HG02852 (cell line): ENCODE measurements at regions not wholly inside any gene's neighbourhood (a gene's known extent, or its start where the extent isn't known, plus 50 kb on each side); places are given as distances from the start of the nearest gene placed in this dataset.

ENCODE experiments used
- ATAC-seq: cut with Tn5 transposase; IDR thresholded peaks from one replicate; pipeline ENCODE4 v1.9.1; 2021; ENCODE audit warnings: mild to moderate bottlenecking, moderate library complexity; ENCODE audit not compliant: unreplicated experiment

DNA sequence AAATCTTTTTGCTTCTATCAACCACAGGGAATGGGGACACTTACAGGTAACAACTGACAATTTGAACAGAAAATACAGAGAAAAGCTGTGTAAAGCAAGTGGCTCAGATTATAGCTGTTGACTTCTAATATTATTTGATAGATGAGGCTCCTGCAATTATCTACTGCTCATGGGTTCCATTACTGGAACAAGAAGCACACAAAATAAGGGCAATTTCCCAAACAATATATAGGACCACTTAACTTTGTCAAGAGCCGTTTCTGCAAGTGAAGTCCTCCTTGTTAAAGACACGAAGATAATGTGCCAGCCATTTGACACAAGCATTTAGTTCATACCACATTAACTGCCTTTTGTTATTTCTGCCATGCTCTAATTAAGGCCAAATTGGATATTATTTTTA is 315.5 kb upstream of the ARID1B start:
- no peak for ATAC-seq

DNA sequence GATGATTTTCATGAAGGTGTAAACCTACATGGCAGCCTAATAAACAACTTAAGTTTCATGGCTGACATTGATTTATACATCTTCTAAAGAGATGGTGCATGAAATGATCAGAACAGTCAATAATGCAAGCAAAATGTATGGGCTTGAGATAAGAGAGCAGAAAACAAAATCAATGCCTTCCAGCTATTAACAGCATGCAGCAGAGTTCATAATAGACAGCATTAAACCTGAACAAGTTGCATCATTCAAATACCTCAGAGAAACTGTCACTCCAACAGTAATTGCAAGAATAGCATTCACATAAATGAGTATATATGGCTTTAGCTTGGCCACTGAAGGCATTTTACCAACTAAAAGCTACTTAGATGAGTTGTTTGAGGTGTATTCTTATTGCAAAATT is 319.6 kb upstream of the ARID1B start:
- ATAC-seq: no peak

DNA sequence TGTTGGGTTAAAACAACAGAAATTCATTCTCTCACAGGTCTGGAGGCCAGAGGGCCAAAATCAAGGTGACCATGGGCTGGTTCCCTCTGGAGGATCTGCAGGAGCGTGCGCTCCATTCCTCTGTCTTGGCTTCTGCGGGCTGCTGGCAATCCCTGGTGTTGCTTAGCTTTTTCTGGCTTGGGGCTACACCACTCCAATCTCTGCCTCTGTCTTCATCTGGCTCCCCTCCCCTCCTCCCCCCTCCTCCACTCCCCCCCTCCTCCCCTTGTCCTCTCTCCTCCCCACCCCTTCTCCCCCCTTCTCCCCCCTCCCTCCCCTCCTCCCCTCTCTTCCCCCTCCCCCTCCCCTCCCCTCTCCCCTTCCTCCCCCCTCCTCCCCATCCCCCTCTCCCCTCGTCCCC is 321.3 kb upstream of the ARID1B start:
- ATAC-seq: no peak

DNA sequence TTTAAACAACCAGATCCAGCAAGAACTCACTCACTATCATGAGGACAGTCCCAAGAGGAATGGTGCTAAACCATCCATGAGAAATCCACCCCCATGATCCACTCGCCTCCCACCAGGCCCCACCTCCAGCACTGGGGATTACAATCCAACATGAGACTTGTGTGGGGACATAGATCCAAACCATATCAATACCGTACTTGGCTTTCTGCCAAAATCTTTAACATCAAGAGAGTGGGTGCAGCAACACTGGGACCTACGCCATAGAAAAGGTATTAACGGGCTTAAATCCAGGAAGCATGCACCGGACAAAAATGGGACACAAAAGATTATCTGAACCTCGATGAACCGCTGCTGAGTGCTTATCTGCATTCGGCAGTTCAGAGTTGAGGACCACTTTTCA is 322.3 kb upstream of the ARID1B start:
- no peak for ATAC-seq

DNA sequence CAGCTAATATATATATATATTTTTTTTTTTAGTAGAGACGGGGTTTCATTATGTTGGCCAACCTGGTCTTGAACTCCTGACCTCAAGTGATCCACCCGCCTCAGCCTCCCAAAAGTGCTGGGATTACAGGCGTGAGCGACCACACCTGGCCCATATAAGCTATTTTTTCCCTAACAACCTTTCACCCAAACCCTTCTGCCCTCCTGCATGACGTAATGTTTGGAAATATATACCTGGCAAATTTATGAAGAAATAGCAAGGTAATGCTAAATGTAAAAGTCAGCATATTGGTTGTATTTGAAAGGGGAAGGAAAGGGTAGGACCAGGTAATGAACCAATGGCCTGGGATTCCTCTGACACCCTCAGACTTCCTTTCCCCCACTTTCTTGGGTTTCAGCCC is 325.5 kb upstream of the ARID1B start:
- no peak for ATAC-seq

DNA sequence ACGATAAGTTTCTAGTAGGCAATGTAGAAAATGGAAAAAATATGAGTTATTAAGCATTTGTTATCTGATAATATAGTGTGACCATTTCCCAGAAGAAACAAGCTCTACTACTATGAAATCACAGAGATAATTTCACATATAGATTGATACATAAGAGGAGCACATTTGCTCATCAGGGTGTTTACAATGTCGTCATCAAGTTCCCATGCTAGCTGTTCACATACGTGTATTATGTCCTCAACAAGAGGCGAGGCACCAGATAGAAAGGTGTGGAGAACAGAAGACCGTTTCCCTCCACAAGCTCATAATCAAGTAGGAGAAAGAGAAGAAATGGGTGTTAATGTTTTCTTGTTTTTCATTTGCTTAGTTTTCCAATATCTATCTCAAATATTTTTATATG is 326.1 kb upstream of the ARID1B start:
- ATAC-seq: no peak

DNA sequence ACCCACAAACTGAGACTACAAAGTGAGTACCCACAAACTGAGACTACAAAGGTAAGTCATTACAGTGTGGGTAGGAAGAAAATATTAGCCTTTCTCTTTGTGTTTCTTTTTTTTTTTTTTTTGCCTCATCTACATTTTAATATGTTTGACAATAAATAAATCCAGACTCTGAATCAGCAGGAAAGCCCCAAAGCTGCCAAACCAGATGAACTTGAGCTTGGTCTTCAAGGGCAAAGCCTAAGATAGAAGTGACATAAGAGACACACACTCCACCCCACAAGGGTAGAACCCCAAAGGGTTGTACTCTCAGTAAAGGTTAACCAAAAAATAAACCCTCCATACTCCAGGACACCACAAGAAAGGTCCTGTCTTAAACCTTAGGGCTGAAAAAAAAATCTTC is 326.8 kb upstream of the ARID1B start:
- ATAC-seq: no peak

DNA sequence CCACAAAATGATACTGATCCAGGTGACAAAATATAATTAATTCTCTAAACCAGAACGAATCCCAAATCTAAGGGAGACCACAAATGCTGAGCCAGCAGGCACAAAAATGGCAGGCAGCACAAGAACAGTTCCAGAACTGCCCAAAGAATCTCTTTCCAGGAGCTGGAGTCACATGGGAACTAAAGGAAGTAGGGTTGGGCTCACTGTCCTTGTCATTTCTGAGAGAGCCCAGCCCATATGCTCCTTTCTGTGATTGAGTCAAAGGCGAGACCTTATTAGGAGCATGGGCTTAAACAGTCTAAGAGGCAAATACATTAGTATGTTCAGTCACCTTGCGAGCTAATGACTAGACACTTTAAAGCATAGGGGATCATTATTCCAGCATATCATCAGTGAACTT is 327.6 kb upstream of the ARID1B start:
- no peak for ATAC-seq

DNA sequence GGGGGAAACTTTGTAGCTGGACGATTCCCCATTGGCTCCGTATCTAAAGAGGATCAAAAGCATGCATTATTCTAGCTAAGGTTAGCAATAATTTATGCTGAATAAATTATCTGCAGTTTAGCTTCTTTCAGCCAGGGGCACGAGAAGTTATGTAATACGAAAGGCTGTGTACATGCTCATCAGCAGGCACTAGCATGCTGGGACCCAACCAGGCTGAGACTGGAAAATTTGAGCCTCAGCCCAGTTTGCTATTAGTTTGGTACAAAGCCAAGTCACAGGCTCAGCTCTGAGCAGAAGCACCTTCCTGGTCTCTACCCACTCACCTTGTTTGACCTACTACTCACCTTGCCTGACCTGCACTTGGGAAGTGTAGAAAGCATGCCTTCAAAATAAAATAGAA is 328.1 kb upstream of the ARID1B start:
- ATAC-seq: no peak

DNA sequence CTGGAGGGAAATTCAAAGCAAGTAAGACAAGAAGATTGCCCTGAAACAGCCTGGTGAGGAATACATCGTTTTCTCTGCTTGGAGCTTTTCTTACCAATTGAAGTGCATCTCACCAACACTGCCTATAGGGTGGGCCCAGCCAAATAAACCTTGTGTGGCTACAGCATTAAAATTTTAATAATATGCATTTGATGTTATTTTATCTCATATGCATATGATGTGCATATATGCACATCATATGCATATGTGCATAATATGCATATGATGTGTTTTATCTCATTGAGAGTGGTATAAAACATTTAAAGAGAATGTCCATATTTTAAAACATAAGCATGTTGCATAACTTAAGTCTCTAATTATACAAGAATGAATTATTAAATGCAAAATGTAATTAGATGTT is 328.6 kb upstream of the ARID1B start:
- ATAC-seq: no peak

DNA sequence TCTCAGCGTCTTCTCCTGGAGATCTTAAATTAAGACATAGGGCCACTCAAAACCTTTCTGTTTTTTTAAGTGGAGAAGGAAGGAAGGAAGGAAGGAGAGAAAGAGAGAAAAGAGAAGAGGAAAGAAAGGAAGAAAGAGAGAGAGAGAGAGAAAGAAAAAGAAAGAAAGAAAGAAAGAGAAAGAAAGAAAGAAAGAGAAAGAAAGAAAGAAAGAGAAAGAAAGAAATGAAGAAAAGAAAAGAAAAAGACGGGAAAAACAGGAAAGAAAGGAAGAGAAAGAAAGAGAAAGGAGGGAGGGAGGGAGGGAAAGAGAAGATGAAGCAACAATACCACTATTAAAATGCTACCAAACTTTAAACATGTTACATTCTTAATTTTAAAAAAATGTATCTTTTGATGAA is 336.5 kb upstream of the ARID1B start:
- ATAC-seq: no peak

DNA sequence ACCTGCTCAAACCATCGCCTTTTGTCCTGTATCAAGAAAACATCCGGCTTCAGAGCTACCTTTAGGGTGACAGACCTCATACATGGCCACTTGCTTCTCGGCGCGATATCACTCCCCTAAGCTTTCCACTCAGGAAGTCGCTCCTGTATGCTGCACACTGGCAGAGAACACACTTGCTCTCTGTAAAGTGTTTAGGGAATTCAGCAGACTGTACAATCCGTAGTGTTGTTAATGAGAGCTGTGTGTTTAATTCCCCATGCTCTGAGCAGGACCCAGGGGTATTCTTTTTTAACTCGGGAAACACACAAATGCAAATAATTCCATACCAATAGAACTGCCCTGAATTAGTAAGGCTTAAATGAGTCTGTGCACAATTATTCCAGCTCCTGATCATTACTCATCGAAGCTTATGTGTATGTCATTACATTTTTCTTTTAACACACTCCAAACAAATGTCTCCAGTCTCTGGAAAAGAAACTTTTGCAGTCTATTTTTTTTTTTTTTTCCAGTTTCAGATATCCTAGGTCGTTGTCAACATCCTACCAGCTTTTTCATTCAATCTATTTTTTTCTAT is 338.7 kb upstream of the ARID1B start:
- ATAC-seq: no peak

DNA sequence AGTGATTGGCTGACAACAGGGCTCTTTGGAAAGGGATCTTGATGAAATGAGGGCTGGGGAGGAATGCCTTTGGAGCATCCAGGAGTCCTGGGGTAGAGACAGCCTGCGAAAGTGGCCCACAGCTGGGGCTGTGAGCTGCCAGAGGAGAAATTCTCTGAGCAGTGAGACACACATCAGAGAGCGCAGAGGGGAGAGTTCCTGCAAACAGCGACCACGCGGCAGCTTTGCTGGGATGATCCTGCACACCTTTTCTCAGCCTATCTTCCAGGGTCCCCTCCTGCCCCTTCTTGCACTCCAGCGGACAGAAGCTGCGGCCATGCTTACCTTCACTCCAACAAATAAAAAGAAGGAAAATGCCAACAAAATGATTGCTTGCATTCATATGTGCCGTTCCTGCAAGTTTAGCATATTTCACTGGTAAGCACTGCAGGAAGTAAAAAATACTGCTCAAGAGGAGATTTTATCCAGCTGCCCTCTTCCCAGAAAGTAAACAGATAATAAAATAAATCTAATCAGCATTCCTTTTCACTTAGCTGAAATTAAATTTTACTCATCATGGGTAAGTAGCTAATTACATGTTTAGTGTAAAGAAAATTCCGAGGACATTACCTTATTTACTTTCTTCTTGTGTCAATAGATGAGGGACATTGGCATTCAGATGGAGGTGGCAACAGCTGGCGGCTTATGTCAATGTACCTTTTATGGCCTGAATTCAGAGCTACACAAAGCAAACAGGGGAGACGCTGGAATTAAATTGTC is 339.9 kb upstream of the ARID1B start:
- ATAC-seq: no peak

DNA sequence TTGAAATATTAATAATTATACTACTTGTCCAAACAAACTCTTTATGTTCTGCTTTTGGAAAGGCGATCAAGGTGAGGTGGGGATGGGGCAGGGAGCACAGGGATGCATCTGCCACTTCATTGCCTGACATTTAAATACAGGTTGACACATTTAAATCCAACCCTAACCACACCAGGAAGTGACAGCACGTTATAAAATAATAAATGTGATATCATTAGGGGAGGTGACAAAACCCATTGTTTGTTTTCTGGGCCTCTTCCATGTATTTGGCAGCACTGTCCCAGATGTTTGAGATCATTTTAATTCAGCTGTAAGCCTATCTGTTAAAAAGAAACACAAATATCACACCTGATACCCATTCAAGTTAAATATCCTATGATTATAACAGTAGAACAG is 342.4 kb upstream of the ARID1B start:
- ATAC-seq: no peak

DNA sequence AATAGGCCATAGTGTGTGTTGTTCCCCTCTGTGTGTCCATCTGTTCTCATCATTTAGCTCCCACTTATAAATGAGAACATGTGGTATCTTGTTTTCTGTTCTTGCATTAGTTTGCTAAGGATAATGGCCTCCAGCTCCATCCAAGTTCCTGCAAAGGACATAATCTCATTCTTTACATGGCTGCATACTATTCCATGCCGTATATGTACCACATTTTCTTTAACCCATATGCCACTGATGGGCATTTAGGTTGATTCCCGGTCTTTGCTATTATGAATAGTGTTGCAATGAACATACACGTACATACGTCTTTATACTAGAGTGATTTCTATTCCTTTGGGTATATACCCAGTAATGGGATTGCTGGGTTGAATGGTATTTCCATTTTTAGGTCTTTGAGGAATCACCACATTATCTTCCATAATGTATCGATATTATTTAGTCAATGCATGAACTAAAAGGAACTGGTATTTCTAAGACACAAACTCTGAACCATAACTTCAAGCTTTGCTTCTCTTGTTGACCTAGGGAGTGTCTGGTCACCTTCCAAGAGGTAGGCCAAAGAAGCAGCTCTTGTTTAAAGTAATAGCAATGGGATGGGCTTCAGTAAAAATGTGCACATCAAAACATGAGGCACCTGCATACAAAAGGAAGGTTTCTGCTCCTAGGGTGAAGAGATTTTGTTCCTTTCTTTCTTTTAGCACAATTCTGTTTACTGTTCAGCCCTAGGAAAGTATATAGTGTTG is 343.0 kb upstream of the ARID1B start:
- ATAC-seq: no peak

DNA sequence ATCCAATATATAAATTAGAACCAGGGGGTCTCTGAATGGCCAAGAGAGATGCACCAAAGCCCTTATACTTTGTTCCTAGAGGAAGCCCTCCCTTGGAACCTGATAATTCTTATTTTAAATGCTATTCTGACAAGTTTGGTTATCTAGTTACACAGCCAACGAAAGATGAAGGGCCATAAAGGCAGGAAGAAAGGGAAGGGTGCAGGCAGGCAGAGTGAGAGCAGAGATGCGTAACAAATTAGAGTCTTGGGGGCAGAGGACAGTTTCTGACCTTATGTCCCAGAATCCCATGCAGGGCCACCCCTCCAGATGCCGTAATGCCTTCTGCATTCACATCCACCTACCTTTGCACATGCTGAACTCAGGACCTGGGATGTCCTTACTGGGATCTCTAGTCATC is 344.6 kb upstream of the ARID1B start:
- no peak for ATAC-seq

DNA sequence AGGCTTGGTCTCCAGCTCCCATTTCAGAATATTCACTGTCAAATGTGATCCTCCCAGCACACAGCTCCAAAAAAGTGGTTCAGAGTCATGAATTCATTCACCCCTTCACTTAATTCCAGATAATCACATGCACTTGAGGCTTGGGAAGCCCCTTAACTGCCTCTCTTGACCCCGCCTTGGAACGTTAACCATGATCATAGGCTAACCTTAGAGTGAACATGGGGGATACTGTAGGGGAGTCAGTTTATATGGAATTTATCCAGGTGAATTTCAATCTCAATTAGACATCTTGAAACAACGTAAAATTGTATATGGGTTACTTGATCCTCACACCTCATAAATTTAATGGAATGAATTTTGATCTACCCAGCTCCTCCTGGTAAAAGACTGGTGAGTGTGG is 346.8 kb upstream of the ARID1B start:
- ATAC-seq: no peak

DNA sequence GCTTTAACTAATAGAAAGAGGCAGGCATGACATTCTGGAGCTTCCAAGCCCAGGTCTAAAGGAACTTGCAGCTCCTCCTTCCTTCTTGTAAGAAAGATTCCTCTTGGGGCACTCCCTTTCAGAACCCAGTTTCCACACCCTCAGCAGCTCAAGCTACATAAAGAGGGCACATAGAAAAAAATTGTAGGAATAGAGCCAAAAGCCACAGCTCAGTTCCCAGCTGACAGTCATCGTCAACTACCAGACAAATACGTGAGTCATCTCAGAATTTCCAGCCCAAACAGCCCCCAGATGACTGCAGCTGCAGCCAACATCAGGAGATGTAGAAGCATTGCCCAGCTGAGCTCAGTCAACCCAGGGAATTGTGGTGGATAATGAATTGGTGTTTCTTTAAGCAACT is 349.8 kb upstream of the ARID1B start:
- no peak for ATAC-seq

DNA sequence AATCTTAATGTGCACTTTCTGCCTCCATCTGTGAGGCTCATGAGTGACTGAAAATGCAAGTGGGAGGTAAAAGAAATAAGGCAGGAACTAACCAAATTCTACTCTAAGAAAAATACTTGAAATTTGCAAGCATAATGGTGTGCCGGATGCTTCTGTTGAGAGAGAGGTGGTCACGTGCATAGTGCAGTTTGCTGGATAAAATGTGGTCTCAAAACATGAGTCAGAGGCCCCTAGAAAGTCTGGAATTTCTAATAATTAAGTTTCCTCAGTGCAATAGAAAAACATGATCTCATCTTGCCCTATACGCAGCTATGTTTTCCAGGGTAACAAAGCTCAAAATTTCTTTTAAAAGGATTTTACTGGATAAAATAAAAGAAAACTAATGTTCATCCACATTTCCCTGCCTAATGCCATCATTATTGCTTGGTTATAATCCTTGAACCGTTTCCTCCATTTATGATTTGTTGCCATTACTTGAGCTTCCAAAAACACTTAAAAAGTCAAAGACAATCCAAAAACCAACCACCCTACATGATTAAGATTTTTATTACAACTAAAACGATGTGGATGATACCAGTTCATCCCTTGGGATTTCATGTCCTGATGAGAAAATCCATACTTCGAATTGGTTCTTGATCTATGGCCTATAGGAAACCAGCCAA is 351.7 kb upstream of the ARID1B start:
- no peak for ATAC-seq

DNA sequence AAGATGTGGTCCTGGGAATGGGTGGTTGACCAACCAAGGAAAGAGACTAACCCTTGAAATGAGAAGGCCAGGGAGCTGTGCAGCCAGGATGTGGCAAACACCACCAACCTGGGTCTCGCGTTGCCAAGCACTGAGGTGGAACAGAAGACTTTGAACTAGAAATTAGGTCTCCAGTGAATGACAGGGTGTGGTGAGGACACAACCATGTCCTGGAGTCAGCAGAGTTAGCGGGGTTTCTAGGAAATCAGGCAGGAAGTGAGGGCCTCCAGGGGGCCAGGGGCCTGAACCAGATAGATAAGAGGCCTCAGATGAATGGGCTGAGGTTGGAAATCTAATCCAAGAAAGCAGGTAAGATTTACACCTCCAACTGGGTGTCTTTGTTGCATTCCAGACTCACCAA is 353.3 kb upstream of the ARID1B start:
- ATAC-seq: no peak

DNA sequence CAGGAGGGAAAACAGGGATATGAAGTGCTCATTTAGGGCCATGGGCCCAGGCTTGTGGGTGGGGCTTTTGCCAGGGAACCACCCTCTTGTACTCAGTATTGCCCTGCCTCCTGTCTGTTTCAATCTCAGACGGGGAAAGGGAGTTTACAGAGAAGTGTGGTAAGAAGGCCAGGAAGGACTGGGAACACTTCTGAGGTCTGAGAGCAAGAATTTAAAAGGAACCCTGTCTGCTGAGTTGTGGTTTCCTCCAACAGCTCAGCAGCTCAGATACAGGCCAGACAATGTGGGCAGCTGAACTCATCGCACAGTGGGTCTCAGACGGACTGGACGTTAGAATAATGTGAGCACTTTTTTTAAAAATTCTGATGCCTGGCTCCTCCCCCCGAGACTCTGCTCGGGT is 354.1 kb upstream of the ARID1B start:
- no peak for ATAC-seq

DNA sequence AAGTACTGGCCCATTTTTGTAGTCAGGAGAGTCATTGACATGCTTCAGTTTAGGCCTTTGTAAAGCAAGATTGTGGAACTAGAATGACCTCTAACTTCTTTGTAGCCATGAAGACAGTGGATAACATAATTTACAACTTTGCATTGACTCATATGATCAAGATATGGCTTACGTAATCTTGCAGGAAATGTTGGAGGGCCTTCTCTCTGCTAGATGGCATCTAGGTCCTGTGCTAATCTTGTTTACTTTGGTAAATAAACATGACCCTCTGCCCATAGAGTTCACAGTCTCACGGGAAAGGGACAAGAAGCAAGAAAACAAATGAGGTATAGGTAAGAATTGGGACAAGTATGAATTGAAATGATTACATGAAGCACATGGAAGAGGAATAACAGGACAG is 355.2 kb upstream of the ARID1B start:
- ATAC-seq: no peak
